DMS153 treated with DMSO at 0.1 percent for 48 hours (cell line): ENCODE measurements at regions not wholly inside any gene's neighbourhood (a gene's known extent, or its start where the extent isn't known, plus 50 kb on each side); places are given as distances from the start of the nearest gene placed in this dataset.

Source experiments
- DNase-seq: peaks from one replicate; lab custom pipeline; 2025; ENCODE audit not compliant: unreplicated experiment; lab: John Stamatoyannopoulos, UW

GRCh38 chr13:74681891-74682290 lies 547.7 kb upstream of the KLF12 start:
- no peak for DNase-seq

DNA sequence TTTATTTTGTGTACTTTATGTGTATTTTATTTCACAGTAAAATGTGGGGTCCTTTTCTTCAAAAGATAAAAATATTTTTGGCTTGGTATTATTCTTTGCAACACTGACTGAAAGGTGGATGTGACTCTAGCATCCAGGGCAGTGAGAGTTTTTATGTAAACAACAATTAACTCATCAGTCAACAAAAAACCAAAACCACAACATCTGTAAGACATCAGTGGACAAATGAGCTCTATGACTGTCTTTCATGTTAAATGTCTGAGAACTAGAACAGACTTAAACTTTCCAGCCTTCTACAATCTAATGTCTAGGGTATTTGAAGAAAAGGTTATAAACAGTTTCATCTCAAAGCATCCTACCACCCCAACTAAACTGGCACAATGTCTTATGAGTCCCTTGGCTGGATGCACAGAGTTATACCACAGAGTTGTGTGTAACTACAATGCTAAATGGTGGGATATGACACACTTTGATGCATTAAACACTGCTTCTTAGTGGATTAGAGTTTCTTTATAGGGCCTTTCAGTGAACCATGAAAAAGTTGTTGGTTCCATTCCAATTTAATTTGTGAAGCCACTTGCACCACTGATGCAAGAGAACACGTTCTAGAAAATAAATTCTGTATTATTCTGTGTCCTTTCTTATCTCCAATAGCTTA lies 544.2 kb upstream of the KLF12 start:
- no peak for DNase-seq

DNA sequence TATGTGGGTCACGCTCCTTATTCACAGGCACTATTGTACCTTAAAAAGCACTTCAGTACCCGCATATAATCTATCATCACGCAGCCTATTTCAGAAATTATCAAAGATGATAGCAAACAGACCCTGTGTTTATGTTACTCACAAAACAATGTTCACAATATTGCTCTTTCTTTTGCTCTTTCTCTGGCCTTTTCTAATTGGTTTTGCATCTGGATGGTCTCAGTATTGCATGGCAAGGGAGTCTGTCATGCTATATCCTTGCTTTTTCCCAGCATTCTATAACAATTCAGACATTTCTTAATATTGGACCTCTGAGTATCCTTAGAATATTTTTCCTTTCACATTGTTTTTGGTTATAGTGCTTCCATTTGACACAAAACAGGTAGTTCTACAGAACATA lies 541.8 kb upstream of the KLF12 start:
- no peak for DNase-seq

DNA sequence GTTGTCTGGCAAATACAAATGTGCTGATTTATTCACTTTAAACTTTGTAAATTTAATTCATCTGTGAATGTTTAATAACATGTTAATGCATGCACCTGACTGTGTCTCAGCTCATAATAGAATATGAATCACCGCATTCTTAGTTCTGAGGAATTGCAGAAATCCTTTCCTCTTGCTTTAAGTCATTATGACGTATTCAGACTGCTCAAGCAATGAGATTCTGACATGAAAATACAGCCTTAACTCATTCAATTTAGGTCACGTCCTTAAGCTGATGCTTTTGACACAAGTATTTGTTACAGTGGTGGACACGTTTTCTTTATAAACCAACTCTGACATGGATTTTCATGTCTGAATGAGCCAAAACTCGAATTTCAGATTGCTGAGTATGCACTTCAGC lies 541.0 kb upstream of the KLF12 start:
- no peak for DNase-seq

- no peak for DNase-seq
Observed at GRCh38 chr13:74674720-74675119, 540.5 kb upstream of the KLF12 start.

- DNase-seq: no peak
Observed at GRCh38 chr13:74669149-74669548, 534.9 kb upstream of the KLF12 start.

GRCh38 chr13:74667656-74668203 lies 533.5 kb upstream of the KLF12 start:
- DNase-seq: no peak

- DNase-seq: no peak
Observed at GRCh38 chr13:74662905-74663304, 528.7 kb upstream of the KLF12 start.

DNA sequence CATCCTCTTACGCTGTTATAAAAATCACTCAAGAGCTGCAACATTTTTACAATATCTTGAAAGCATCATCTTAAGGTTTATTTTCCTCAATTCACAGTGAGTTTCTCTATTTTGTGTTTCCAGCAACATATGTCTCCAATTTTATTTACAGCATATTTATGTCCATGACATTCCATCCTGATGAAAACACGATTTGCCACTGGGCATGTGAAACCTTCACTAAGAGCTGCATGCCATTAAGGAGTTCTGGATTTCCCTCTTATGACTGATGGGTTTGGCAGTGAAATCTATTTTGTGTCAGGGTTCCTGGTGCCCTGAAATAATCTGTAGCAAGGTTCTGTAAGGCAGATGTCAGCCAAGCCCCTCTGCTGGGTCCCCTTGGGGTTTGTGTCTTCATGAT lies 527.6 kb upstream of the KLF12 start:
- DNase-seq: no peak

DNA sequence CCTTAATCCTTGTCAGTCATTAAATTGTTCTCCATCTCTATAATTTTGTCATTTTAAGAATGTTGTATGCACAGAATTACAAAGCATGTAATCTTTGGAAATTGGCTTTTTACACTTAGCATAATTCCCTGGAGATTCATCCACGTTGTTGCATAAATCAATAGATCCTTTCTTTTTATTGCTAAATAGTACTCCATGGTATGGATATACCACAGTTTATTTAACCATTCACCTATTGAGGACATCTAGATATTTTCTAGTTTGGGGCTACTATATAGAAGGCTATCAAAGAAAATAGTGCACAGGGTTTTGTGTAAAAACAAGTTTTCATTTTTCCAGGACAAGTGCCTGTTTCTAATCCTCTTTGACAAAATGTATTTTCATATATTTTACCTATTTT lies 523.6 kb upstream of the KLF12 start:
- no peak for DNase-seq

DNA sequence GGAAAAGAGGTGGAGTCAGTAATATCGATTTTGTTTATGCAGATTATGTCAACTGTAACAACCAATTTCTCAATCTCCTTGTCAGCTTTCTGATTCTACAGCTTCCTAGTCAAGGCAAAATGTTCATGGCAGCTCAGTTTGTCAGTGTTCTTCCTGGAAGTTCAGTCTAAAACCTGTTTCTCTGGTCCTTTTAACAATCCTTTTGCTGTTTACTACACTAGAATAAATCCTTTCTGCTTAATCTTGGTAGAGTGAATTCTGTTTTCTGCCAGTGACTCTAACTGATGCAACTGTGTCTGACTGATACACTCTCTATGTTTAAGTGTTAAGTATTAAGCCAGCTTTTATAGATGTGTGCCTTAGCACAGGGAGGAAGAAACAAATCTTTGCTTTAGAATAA lies 516.9 kb upstream of the KLF12 start:
- DNase-seq: no peak

GRCh38 chr13:74647991-74648390 lies 513.8 kb upstream of the KLF12 start:
- no peak for DNase-seq

GRCh38 chr13:74647211-74647610 lies 513.0 kb upstream of the KLF12 start:
- no peak for DNase-seq

- DNase-seq: no peak
Observed at GRCh38 chr13:74646091-74646490, 511.9 kb upstream of the KLF12 start.

DNA sequence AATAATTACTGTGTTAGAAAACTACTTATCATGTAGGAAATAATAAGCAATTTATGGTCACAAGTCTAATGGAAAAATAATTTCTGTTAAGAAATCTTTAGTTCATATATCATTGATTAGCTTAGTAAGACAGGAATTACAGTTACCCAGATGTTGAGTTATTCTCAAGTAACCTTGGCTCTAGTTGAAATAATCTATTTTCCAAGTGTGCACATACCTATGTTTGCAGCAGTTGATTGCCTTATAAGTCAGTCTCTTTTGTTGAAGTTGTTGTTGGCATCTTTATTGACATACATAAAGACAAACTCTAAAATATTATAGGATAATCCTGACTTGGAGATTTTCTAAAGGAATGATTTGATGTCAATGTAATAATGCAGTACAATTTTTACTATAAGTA lies 511.4 kb upstream of the KLF12 start:
- no peak for DNase-seq

- DNase-seq: no peak
Observed at GRCh38 chr13:74644229-74644628, 510.0 kb upstream of the KLF12 start.

DNA sequence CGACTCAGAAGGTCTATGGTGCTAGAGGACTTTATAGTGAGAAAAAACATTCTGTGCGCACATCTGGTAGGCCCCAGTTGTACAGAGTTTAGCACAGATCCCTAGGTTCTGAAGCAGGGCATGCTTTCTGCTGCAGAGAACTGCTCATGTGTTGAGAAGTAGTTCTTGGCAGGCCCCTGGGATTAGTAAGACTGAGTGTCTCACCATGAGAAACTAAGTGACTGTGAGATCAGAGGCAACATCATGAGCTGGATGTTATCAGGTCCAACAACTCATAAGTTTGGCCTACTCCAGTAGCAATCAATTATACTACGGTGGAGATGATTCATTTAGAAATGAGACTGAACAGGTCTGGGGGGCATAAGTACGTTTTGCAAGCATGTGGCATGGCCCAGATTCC lies 507.4 kb upstream of the KLF12 start:
- DNase-seq: no peak

- DNase-seq: no peak
Observed at GRCh38 chr13:74633734-74634133, 499.5 kb upstream of the KLF12 start.

GRCh38 chr13:74629985-74630384 lies 495.8 kb upstream of the KLF12 start:
- no peak for DNase-seq

DNA sequence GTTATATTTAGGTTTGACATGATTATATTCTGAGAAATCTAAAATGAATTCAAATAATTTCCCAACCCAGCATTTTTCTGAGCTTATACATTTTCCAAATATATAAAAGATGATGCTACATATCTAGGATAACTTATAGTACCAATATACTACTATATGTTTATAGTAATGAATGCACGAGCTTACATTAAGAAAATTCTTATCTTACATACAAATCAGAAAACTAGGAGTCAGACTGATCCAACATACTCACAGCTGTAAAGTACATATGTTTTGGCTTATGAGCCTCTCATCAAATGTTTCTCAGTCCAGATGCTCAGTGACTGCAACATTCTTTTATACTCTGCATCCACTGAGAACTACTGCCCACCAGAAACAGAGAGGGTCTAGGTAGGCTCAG lies 491.3 kb upstream of the KLF12 start:
- DNase-seq: no peak

DNA sequence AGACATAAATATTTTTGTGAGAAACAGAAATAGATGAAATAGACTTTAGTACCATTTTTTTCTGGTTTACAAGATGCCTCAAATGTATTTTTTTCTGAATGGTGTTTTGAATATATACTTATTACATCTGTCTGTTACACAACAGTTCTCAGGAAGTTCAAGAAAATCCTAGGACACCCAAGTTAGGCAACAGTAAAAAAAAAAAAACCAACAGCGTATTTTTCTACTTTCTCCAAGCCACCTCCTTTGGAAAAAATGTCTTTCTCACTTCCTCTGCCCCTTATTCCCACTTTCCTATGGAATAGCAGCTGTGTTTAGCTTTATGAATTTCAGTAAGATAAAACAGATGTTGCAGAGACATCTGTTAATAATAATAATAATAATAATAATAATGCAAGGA lies 489.6 kb upstream of the KLF12 start:
- no peak for DNase-seq

GRCh38 chr13:74622284-74622683 lies 488.1 kb upstream of the KLF12 start:
- DNase-seq: no peak

GRCh38 chr13:74620711-74621110 lies 486.5 kb upstream of the KLF12 start:
- DNase-seq: no peak
